IPS-NIHi11 (cell line): ENCODE measurements at regions not wholly inside any gene's neighbourhood (a gene's known extent, or its start where the extent isn't known, plus 50 kb on each side); places are given as distances from the start of the nearest gene placed in this dataset.
A peak's percentile ranks its signal among the peaks of the same experiment; 100 is the strongest.
"Not testable (repeated sequence)": the region's sequence is repeated elsewhere in the genome, so short reads cannot be mapped to it uniquely, and the experiment has no call there.

Experiments
- DNase-seq: peaks from one replicate; pipeline ENCODE4 v3.0.0; 2012; ENCODE audit warnings: mixed read lengths, low spot score

DNA sequence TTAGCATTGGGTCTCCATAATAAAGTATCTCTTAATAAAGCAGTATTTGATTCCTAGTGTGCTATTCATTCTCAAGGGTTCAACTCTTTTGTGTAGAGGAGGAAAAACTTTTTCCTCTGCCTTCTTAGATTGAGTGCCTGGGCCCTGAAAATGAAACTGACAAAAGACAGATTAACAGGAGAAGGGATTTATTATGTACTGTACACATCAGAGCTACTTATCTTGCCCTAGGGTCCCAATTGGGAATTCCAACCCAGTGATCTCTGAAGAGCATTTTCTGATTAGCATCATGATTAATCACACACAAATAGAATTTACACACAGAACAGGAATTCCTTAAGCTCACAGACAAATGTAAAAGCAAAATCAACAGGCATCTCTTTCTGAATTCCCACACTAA lies 128.9 kb downstream of the CD164 start:
- no peak for DNase-seq

DNA sequence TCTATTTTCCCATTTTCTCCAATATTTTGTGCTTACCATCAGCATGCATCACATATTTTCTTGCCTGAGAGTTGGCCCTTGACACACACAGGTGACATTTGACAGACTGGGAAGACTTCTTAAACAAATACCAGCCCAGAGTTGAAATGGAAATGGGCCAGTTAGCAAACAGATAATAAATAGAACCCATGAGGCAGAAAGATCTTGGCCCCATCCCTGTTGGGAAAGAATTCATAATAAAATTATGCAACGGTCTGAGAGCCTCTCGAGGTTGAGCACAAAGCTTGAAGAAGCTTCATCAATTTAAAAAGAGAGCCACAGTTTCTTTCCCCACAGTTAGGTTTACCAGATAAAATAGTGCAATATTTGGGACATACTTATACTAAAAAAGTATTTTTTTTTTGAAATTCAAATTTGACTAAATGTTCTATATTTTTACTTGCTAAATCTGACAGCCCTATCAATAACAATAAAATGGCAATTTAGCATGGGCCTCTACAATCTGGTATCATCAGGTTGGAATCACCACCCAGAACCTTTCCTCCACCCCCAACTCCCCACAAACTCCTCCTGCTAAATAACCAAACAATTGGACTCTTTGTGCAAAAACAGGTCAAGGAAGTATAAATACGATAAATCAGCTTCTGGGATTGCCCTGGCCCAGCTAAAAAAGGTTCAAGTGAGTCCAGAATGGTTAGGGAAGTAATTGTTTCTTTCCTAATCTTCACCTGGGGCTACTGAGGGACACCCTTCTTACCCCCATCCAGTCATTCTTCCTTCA lies 129.8 kb downstream of the CD164 start:
- no peak for DNase-seq

DNA sequence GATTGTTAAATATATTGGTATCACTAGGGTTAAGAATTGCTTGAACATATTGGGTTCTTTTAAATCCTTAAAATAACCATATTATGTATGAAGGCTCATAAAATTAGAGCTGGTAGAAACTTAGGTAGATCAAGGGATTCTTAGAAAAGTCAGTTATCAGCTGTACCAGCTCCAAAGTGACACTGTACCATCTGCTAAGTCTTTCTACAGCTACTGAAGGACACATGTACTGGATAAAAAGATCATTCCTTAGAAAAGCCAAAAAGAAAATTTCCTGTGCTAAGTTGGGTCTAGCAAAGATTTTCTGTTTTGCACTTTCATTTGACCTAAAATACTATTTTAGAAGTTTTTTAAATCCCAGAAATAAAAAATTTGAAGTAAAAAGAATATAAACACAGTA lies 130.4 kb downstream of the CD164 start:
- no peak for DNase-seq

DNA sequence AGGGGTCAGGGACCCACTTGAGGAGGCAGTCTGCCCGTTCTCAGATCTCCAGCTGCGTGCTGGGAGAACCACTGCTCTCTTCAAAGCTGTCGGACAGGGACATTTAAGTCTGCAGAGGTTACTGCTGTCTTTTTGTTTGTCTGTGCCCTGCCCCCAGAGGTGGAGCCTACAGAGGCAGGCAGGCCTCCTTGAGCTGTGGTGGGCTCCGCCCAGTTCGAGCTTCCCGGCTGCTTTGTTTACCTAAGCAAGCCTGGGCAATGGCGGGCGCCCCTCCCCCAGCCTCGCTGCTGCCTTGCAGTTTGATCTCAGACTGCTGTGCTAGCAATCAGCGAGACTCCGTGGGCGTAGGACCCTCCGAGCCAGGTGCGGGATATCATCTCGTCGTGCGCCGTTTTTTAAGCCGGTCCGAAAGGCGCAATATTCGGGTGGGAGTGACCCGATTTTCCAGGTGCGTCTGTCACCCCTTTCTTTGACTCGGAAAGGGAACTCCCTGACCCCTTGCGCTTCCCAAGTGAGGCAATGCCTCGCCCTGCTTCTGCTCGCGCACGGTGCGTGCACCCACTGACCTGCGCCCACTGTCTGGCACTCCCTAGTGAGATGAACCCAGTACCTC lies 131.6 kb downstream of the CD164 start:
- DNase-seq: not testable (repeated sequence)

DNA sequence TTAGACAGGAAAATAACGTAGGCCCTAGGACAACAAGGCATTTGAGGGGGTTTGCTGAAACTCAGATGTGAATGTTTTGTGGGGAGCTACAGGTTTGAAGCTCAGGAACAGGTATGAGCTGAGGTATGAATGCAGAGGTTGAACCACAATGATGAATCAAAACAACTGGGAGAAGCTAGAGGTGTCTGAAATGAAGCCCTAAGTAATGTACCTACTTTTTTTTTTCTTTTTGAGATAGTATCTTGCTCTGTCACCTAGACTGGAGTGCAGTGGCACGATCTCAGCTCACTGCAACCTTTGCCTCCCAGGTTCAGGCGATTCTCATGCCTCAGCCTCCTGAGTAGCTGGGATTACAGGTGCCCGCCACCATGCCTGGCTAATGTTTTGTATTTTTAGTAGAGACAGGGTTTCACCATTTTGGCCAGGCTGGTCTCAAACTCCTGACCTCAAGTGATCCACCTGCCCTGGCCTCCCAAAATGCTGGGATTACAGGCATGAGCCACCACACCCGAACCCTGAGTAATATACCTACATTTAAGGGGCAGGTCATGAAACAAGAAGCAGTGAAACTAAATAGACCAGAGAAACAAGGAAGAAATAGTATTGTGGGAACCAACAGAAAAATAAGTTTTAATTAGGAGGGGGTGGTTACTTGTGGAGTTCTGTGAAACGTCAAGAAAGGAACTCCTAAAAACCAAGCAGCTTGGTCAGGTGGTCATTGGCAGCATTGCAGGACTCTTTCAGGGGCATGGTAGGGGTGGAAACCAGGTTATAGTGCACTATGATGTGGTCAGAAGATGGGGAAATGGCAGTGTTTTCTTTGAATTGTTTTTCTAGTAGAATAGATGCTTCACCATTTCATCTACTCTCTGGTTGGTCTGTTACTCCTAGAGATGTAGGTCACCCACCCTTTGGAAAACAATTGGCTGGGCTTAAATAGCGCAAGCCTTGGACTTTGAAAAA lies 138.1 kb downstream of the CD164 start:
- no peak for DNase-seq

DNA sequence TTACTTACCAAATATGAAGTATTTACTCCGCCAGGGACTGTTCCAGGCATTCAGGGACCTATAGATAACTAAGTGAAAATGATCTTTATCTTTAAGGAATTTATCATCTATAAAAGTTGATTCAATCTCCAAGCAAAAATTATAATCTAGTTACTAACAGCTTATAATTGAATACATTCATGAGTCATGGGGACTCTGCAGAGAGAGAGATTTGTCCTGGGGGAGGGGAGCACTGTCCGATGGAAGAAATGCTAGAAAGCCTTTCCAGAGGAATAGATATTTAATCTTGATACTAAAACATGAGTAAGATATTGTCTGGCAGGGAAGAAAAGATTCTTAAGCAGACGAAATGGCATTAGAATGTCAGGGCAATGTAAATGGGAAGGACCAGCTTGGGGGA lies 139.3 kb downstream of the CD164 start:
- no peak for DNase-seq

DNA sequence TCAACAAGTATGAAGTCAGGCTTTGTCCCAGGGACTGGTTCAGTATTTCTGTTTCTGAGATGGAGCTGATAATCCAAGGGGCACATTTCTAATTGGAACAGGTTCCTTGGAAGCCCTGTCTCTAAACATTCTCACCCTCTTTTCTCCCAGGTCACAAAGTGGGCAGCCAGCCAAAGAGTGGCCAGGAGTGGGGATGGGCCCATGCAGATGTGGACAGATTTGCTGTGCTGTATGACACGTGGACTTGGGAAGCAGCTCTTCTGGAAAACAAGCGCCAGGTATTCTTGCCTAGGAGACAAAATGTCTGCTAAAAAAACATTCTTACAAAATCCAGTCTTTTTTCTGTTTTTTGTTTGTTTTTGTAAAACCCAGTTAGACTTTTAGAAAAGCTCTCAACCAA lies 140.2 kb downstream of the CD164 start:
- DNase-seq: no peak

DNA sequence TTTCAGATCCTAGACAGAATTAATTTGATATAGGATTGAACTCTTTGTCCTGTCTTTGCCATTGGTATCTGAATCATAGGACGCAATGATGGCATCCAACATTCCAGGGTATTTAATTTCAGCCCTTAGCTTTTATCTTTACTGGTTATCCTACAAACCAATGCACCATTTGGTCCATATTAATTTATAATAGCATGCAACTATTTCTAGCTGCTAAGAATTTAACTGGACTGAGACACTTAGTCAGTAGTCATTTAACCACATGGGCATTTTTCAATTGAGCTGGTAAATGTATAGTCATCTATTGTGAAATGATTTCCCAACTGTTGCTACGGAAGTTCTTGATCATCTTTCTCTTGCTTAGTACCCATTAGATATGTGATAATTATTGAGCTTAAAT lies 141.1 kb downstream of the CD164 start:
- DNase-seq: no peak

DNA sequence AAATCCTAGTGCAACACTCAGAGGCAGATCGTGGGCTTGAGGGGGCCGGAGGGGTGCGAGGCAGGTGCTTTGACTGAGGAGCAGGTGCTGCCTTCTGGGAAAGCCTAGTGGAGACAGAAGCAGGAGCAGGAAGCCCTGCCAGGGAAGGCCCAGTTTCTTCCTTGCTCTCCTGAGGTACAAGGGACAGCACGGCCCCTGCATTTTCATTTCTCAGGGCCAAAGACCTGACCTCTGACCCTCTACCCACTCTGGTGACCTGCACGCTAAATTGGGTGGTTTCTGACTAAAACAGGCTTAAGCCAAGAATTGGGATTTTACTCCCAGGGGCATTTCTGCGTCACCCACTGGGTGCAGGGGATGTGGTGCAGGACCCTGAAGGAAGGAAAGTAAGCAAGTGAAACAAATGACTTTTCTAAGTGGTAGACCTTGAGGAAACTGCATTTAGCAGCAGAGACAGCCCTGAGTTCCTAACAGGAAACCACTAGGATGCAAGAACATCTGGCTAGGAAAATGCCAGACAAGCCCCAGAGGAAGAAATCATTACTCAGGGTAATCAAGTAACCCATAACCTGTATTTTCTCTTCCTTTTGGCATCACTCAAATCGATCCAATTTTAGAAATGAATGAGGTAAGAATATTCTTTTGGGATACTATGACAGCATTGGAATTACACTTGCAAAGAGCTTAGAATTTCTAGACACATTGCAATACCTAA lies 141.7 kb downstream of the CD164 start:
- no peak for DNase-seq

DNA sequence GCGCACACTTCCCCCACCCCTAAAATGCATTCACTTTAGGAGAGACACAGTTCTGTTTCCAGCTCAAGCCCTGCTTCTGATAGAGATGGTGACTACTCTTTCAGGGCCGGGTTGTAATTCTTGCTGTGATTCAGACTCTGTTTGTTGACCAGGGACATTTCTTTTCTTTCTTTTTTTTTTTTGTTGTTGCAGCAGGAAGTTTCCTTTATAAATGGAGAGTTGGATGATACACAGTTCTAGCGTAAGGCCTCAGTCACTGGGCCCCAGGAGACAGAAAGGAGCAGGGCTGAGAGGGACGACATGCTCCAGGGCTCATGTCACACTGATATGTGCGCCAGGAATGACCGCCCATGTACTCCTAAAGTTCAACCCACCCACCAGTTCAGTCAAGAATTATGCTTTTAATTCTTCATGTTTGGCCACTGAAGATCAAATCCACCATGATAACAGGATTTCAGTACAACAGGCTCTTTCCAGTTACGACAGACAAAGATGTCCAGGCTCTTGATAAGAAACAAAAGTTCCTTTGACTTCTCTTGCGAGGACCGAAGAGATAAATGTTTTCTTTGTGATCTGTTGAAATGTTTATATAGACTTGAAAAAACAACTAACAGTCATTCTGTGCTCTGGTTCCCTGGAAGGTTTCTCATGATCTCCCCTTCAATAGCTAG lies 142.5 kb downstream of the CD164 start:
- no peak for DNase-seq

DNA sequence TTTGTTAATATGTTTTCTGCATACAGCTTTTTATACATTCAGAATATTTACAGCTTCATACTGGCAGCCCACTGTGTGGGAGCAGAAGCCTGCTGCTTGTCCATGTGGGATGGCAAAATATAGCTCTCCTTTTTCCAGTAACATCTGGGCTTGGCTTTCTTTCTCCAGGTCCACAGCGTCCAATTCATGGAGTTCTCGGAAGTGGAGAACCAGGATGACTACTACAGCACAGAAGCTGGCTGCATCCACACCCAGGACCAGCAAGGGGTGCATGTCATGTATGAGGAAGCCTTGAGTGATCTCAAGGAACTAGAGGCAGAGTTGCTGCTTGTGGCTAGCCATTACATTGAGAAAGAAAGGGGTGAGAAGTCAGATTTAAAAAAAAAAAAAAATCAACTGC lies 143.1 kb downstream of the CD164 start:
- no peak for DNase-seq

DNA sequence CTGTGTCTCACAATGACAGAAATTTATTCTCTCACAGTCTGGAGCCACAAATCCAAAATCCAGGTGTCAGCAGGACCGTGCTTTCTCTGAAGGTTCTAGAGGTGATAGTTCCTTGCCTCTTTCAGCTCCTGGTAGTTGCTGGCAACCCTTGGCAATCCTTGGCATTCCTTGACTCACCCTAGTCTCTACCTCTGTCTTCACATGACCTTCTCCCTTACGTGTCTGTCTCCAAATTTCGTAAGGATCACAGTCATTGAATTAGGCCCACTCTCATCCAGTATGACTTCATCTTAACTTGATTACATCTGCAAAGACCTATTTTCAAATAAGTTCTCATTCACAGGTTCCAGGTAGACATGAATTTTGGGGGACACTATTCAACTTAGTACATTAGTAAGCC lies 143.1 kb downstream of the CEP57L1 start:
- no peak for DNase-seq

DNA sequence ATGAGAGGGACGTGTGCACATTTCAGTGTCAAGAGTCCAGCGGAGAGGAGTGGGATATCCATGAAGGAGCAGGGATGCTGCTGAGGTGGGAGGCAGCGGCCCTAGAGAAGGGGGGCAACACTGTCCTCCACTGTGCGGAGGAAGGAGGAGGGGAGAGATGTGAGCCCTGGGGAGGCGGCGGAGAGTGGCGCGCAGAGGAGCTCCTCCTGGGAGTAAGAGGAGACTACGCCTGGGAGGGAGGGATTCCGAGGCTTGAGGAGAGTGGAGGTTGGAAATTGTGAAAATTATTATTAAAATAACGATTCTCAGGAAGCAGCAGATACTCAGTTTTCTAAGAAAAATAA lies 142.7 kb downstream of the CEP57L1 start:
- no peak for DNase-seq

DNA sequence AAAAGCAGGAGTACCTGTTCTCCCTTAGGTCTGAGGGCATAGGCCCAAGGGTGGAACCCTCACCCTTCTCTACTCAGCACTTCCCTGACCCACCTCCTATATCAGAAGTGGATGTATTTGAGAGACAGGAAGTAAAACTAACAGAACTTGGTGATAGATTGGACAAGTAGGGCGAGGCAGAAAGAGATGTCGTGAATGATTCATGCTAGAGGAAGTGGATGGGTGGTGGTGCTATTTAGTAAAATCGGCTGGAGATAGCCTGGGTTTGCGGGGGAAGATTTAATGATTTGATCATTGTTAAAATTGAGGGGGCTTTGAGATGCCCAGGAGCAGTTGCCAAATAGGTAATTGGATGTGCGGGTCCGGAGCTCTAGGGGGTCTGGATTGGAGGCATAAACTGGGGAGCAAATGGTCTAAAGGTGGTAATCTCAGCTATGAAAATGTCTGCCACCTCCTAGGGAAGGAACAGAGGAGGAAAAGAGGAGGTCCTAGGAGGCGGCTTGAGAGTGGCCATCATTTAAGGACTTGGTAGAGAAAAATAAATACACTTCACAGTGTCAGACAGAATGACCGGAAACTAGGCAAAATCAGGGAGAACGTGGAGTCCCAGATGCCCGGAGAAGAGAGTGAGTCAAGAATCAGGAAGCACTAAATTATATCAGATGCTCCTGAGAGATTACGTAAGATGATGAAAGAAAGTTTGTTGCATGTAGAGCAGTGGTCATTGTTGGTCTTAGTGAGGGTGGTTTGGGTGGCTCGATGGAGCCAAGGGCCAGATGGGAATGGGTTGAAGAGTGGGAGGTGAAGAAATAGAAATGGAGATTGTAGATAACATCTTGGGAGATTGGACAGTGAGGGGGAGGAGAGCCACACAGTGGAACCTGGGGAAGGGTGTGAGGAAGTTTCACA lies 142.0 kb downstream of the CEP57L1 start:
- DNase-seq: no peak

DNA sequence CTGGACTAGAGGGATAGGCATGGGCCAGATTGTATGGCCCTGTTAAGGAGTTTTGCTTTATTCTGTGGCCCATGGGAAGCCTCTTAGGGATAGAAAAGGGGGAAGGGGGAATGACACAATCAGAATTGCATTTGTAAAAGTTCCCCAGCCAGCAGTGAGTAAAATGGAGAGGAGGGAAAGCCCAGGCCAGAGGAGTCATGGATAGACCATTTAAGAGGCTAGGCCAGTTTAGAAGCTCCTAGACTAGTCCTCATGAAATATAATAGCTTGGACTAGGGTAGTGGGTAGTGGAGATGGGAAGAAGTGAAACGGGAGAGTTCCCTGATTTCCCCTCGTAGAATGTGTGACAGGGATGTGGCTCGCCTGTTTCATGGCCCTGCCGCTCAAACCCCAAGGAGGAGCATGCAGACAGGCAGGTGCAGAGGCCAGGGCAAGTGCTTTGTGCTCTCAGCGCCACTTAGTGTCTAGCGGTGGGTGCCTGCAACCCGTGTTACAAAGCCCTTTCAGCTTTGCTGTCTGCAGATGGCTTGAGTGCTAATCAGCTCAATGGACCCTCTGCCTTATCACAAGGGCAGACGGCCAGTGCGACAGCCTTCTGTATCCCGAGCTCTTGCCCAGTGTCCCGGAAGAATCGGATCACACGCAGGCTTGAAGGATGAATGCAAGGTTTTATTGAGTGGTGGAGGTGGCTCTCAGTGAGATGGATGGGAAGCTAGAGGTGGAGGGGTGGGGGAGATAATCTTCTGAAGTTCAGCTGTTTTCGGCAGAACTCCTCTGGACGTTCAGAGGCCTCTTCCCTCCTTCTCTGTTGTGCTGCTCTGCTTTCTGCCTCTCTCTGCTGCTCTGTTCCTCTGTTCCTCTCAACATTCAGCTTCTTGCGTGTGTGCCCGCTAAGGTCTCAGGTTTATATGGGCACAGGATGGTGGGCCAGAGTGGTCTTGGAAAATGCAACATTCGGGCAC lies 141.1 kb downstream of the CEP57L1 start:
- DNase-seq: peak; percentile 54

DNA sequence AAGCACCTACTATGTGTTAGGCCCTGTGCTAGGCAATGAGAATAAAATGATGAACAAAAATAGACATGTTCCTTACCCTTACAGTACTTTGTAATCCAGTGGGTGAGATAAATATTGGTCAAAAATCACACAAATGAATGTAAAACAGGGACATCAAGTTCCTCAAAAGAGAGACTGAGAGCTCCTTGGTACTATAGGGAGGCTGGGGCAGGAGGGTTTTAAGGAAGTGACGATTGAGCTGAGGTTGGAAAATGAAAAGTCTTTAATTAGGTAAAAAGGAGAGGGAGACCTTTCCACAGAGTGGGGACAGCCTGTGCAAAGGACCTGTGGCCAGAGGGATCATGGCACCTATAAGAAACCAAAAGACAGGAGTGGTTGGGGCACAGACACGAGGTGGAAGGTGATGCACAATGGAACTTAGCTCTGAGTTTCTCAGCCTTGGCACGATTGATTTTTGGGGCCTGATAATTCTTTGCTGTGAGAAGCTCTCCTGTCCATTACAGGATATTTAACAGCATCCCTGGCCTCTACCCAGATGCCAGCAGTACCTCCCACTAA lies 140.3 kb downstream of the CEP57L1 start:
- DNase-seq: no peak

DNA sequence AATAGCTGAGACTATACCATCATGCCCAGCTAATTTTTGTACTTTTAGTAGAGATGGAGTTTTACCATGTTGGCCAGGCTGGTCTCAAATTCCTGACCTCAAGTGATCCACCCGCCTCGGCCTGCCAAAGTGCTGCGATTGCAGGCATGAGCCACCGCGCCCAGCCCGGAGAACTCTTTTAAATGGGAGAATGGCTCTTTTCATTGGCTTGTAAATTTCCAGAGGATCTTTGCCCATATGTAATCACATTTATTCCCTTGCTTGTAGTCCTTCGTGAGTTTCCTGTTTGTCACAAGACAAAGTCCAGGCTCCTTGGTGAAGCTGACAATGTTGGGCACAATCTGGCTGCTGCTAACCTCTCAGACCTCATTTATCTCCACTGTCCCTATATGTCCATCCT lies 135.1 kb downstream of the CEP57L1 start:
- DNase-seq: no peak

DNA sequence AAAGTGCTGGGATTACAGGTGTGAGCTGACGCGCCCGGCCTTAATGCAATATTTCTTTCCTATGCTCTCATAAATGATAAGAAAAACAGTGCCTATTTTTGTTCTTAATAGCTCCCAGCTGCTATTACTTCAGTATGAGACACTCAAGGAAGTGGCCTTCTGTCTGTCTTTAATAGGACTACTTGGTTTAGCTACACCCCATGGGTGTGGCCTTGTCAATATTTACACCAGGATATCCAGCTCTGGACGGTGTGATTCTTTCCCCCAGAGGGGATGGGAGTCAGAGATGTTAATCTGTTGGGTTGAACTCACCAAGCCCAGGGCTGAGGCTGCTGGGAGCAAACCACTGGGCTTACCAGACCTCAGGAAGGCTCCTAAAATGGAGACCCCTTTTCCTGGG lies 134.2 kb downstream of the CEP57L1 start:
- DNase-seq: no peak

DNA sequence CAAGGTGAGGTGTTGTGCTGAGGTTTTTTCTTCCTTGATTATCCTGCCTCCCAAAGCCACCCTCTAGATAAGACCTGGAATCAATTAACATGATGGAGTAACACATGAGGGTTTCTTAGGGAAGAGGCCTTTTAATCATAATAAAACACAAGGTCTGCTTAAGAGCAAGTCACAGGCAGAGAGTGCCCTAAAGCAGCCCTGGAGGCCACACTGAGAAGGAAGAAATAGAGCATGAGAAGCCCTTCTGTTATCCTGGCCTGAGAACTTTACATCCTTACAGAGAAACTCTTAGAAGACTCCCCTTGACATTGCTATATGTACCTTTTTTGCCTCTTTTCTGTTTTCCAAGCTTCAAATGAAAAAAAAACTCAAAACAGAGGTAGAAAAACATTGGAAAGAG lies 132.3 kb downstream of the CEP57L1 start:
- DNase-seq: no peak
